ENCODE measurements at regions not wholly inside any gene's neighbourhood (a gene's known extent, or its start where the extent isn't known, plus 50 kb on each side); places are given as distances from the start of the nearest gene placed in this dataset.

GRCh38 chr12:67173258-67173657, 95.9 kb upstream of the CAND1 start:
- no peak for TF ChIP-seq CTCF (IDR thresholded peaks at IDR 0.05; ENCODE audit: borderline replicate concordance, insufficient read depth, low read depth, low read length)

GRCh38 chr12:67182551-67182950, 86.6 kb upstream of the CAND1 start:
- H3K4me3 ChIP-seq (ENCODE audit: low read depth, low read length) = no peak overlapping the region
- no peak for TF ChIP-seq CTCF (IDR thresholded peaks at IDR 0.05; ENCODE audit: borderline replicate concordance, insufficient read depth, low read depth, low read length)

More at GRCh38 chr12:67173258-67173657, 95.9 kb upstream of the CAND1 start:
- H3K4me3 ChIP-seq (ENCODE audit: low read depth, low read length) = no peak overlapping the region

GRCh38 chr12:67193704-67194103, 75.5 kb upstream of the CAND1 start:
- no peak for TF ChIP-seq CTCF (IDR thresholded peaks at IDR 0.05; ENCODE audit: borderline replicate concordance, insufficient read depth, low read depth, low read length)
- H3K4me3 ChIP-seq (ENCODE audit: low read depth, low read length) = no peak overlapping the region

GRCh38 chr12:67200386-67200785, 68.8 kb upstream of the CAND1 start:
- TF ChIP-seq CTCF (IDR thresholded peaks at IDR 0.05; ENCODE audit: borderline replicate concordance, insufficient read depth, low read depth, low read length) = no peak

GRCh38 chr12:67202011-67202677, 67.0 kb upstream of the CAND1 start:
- no peak overlapping the region for H3K4me3 ChIP-seq (ENCODE audit: low read depth, low read length)
- no peak for TF ChIP-seq CTCF (IDR thresholded peaks at IDR 0.05; ENCODE audit: borderline replicate concordance, insufficient read depth, low read depth, low read length)

More at GRCh38 chr12:67200386-67200785, 68.8 kb upstream of the CAND1 start:
- H3K4me3 ChIP-seq (ENCODE audit: low read depth, low read length) = no peak overlapping the region

GRCh38 chr12:67202678-67203012, 66.5 kb upstream of the CAND1 start:
- TF ChIP-seq CTCF (IDR thresholded peaks at IDR 0.05; ENCODE audit: borderline replicate concordance, insufficient read depth, low read depth, low read length) = no peak
- no peak overlapping the region for H3K4me3 ChIP-seq (ENCODE audit: low read depth, low read length)

- H3K4me3 ChIP-seq (ENCODE audit: low read depth, low read length) = no peak overlapping the region
- TF ChIP-seq CTCF (IDR thresholded peaks at IDR 0.05; ENCODE audit: borderline replicate concordance, insufficient read depth, low read depth, low read length) = no peak
Measured at GRCh38 chr12:67208281-67209067, 60.7 kb upstream of the CAND1 start.

Data from GM12875 (cell line).